RCC 7860 (cell line): ENCODE measurements at regions not wholly inside any gene's neighbourhood (a gene's known extent, or its start where the extent isn't known, plus 50 kb on each side); places are given as distances from the start of the nearest gene placed in this dataset.
A peak's percentile ranks its signal among the peaks of the same experiment; 100 is the strongest.

Source experiments
- DNase-seq: peaks from one replicate; pipeline ENCODE4 v3.0.0-alpha.2; 2015; ENCODE audit warnings: low spot score
- FAIRE-seq: peaks from 2 replicates; lab custom pipeline; 2012; peaks lifted over from hg19 to GRCh38; lab: Jason Lieb, UNC

DNA sequence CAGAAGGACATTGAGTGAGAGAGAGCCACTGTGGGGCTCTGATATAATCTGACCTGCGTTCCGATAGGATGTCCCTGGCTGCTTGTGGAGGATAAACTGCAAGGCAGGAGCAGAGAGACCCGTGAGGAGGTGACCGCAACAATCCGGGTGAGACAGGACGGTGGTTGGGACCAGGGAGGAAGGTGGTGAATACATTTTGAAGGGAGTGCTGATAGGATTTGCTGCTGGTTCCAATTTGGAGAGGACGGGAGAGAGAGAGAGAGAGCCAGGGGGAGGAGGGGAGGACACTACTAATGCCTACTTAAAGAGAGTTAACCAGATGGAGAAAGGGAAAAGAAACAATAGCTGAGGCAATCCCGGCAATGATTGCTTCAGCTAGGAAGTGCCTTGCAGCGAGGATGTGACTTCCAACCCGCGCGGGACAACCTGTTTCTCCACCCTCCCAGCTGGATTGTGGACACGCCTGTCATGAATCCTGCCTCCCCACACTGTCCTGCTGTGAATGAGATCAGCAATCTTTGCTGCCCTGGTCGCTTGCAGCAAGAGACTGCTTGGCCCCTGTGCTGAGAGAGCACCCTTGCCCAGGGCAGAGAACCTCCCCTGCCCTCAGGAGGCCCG, 199.0 kb upstream of the KCNG1 start:
- FAIRE-seq = no peak
- no peak for DNase-seq

DNA sequence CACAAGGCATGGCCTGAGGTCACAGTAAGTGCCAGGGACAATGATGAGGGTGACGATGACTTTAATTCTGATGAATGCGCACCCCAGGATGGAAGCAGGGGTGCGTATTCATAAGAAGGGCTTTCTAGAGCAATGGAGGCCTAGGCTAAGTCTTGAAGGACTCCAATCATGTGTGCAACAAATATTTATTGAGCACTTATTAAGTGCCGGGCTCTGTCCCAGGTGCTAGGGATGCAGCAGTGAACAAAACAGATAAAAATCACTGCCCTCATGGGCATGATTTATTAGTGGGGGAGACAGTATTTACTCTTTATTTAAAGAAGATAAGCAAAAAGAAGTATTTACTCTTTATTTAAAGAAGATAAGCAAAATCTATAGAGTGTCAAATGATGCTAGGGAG, 198.2 kb upstream of the KCNG1 start:
- no peak for FAIRE-seq
- no peak for DNase-seq

DNA sequence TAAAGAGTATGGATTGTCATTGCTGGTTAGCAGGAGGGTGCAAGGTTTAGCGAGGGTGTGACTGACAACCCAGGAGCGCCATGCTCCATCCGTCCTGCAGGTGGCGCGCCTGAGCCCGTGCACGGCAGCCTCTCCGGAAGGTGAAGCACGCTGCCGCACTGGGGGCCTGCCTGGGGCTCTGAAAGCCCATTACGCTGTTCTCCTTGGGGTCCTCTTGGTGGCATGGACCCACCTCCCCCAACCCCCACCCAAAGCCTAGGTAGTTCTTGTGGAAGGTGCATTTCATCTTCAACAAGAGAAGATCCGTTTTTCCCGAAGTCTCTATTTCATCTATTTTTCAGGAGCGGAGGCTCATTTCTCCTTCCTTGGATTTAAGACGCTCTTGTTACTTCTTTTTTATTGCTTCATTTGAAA, 197.4 kb upstream of the KCNG1 start:
- DNase-seq (no peak), FAIRE-seq (no peak)

DNA sequence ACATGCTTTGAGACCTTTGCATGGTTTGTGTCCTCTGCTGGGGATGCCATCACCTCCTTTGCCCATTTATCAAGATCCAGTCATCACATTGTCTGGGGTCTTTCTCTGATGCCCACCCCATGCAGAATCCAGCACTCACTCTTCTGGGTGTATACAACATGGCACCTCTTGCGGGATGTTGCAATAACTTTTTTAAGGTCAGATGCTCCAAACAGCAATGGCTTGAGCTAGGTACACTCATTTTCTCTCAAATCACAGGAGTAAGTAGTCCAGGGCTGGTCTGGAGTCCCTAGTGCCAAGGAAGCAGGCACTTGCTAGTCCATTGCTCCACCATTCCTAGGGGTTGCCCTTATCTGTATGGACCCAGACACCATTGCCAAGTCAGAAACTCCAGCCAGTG, 196.6 kb upstream of the KCNG1 start:
- no peak for FAIRE-seq
- no peak for DNase-seq

DNA sequence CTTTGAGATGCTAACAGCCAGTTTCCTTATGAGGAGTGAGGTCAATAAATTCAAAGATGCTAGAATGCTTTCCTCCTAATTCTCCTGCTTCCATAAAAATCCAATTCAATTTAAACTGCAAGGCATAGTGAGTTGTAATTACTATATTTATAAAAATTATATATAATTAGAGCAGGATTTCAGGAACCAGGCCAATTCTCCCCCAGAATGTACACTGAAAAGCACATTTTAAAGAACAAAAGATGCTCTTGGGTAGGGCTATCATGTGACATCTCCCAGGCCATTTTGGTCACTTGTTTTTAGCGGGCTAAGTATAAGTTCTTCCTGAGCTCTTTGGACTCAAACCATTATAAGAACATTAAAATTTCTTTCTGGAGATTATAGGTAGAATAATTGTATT, 195.7 kb upstream of the KCNG1 start:
- DNase-seq (no peak), FAIRE-seq (no peak)

DNA sequence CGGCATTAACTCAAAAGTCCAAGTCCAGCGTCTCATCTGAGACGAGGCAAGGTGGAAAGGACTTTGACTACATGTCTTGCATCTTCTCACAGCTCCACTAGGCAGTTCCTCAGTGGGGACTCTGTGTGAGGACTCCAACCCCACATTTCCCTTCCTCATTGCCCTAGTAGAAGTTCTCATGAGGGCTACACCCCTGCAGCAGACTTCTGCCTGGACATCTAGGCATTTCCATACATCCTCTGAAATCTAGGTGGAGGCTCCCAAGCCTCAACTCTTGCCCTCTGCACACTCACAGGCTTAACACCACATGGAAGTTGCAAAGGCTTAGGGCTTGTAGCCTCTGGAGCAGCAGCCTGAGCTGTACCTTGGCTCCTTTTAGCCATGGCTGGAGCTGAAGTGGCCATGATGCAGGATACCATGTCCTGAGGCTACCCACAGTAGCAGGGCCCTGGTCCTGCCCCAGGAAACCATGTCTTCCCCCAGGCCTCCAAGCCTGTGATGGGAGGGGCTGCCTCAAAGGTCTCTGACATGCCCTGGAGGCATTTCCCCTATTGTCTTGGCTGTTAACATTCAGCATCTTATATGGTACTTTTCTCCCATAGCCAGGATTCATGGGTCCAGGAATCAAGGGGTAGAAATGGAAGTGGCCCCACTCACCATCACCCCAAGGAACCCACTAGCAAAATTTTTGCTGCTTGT, 194.6 kb upstream of the KCNG1 start:
- FAIRE-seq (no peak), DNase-seq (no peak)

DNA sequence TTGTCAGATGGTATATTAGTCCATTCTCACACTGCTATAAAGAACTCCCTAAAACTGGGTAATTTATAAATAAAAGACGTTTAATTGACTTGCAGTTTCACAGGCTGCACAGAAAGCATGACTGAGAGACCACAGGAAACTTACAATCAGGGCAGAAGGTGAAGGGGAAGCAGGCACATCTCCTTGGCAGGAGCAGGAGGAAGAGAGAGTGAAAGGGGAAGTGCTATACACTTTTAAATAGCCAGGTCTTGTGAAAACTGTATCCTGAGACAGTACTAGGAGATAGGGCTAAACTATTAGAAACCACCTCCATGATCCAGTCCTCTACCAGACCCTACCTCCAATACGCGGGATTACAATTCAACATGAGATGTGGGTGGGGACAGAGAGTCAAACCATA, 193.9 kb upstream of the KCNG1 start:
- DNase-seq (no peak), FAIRE-seq (no peak)

DNA sequence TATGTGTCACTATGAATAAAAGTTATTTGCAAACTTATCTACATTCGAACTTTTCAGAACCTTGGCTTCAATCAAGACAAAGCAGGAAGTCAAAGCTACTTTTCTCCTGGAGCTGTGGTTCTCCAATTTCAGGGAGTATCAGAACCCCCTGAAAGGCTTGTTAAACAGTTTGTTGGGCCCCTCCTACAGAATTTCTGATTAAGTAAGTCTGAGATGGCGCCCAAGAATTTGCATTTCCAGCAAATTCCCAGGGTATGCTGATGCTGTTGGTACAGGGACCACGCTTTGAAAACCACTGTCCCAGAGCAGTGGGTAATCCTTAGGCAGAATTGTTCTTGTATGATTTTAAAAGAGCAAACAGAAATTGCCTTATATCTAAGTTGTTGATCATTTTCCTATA, 189.9 kb upstream of the KCNG1 start:
- FAIRE-seq (no peak), DNase-seq (no peak)

DNA sequence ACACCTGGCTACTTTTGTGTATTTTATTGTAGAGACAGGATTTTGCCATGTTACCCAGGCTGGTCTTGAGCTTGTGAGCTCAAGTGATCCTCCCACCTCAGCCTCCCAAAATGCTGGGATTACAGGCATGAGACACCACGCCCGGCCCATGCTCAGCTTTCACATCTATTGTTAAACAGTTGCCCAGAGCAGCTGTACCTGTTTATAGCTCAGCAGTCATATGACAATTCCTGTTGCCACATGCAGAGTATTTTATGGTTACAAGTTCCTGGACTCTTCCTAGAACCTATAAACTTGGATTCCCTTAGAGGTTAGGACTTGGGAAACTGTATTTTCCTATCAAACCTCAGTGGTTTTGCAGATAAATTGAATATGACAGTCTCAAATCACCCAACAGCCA, 188.3 kb upstream of the KCNG1 start:
- FAIRE-seq (no peak), DNase-seq (no peak)

DNA sequence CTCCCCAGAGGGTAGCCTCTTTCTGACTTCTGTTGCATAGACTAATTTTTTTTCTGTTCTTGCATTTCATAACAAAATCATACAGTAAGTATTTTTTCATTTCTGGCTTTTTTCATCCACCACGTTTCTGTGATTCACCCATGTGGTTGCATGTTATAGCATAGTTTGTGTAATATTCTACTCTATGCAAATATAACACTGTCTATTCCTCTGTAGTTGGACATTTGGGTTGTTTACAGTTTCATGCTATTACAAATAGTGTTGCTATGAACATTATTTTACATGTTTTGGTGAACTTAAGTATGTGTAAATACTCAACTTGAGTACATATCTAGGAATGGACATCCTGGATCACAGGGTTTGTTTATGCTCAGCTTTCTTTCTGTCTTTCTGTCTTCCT, 187.2 kb upstream of the KCNG1 start:
- no peak for FAIRE-seq
- DNase-seq = no peak

DNA sequence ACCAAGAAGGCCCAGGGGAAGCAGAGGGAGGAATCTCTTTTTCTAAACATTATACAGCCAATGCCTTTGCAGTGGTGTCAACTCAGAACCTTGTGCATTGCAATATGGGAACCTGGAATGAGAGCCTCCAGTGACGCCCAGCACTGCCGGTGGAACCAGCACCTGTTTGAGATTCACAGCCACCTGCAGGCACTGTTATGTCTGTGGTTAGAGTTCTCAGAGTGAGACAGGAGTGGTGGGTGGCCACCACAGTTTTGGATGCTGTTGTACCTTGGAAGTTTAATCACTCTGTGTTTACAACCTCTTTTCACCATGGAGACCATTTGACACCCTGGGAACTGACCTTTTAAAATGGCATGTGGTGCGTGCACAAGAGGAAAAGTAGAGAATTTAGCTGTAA, 185.3 kb upstream of the KCNG1 start:
- FAIRE-seq (no peak), DNase-seq (no peak)

DNA sequence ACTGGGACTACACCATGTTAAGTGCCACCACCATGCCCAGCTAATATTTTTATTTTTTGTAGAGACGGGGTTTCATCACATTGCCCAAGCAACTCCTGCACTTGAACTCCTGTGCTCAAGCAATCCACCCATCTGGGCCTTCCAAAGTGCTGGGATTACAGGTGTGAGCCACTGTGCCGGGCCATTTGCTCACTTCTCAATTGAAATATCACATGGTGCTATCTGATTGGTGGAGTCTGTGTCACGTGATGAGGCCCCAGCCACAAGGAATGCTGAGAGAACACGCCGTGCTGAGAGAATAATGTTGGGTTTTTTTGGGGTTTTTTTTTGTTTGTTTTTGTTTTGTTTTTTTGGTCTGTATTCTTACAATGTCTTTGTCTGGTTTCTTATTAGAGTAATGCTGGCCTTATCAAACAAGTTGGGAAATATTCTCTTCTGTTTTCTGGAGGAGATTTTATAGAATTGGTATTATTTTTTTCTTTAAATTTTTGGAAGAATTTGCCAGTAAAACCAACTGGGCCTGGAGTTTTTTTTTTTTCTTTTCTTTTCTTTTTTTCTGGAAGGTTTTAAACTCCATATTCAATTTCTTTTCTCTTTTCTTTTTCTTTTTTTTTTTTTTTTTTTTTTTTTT, 183.2 kb upstream of the KCNG1 start:
- no peak for DNase-seq
- FAIRE-seq = no peak

DNA sequence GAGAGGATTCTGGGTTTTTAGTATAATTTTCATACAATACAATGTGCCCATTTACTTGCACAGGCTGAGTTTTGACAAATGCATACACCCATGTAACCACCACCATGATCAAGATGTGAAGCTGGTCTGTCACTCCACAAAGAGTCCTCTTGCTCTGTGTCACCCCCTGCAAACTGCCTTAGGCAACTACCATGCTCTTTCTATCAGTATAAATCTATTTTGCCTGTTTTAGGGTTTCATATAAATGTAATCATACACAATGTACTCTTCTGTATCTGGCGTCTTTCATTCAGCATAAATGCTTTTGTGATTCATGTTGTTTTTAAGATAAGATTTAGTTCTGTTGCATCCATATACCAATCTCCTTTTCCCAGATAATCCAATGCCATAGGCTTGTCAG, 181.9 kb upstream of the KCNG1 start:
- FAIRE-seq (no peak), DNase-seq (no peak)

DNA sequence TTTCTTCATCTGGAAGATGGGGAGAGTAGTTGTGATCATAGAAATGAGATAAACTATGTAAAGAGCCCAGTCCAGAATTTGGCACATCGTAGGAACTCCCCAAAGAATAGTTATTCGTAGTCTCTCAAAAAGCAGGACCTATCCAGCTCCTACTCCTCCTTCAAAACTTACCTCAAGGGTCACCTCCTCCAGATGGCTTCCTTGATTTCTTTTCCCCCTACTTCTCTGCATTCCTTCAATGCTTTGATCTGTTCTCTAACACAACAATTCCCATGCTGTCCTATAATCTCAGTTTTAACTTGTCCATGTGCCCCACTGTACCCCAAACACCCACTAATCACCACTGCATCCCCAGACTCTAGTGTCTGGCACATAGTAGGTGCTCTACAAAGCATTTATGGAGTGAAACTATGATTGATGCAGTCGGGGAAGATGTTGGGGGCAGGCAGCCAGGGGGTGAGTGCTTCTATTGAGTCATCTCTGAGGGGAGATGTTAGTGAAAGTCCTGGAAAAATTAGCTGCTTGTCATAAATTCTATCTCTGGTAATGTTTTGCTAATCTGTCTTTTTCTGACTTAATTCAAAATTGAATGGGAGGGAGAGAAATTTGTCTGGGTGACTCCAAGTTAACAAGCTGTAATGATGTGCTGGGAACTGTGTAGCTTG, 181.3 kb upstream of the KCNG1 start:
- no peak for FAIRE-seq

DNA sequence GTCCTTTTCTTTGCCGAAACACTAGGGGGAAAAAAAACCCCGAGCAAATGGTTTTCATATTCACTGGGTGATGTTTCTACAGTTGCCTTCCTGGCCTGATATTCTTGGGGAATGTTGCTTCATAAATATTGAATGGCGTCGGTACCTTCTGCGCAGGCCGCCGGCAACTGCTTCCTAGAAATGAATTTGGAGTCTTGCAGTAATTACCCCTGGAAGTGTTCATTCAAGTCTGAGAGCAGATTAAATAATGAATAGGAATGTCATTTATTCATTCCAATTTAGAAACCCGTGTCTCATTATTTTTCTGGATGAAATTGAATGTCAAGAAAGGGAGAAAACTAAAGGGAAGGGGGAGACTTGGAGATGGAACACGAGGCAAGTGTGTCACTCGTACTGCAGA, 179.4 kb upstream of the KCNG1 start:
- FAIRE-seq = no peak
- DNase-seq = no peak

More for the DNA sequence above, 181.3 kb upstream of the KCNG1 start:
- no peak for DNase-seq

DNA sequence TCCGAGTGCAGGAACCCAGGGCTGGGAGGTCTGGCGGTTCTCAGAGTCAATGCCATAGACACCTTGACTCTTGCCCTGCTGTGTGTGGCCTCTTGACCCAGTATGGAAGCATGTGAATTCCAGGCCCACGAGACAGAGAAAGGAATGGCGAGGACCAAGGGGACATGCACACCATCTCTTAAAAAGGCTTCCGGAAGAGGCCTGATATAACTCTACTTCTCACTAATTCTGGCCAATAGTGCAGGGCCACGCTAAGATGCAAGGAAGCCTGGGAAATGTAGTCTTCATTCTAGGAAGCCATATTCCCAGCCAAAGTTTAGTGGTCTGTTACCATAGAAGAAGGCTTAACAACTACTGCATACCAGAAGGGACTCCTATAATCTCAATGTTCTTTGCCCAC, 177.0 kb upstream of the KCNG1 start:
- no peak for DNase-seq
- FAIRE-seq = no peak

DNA sequence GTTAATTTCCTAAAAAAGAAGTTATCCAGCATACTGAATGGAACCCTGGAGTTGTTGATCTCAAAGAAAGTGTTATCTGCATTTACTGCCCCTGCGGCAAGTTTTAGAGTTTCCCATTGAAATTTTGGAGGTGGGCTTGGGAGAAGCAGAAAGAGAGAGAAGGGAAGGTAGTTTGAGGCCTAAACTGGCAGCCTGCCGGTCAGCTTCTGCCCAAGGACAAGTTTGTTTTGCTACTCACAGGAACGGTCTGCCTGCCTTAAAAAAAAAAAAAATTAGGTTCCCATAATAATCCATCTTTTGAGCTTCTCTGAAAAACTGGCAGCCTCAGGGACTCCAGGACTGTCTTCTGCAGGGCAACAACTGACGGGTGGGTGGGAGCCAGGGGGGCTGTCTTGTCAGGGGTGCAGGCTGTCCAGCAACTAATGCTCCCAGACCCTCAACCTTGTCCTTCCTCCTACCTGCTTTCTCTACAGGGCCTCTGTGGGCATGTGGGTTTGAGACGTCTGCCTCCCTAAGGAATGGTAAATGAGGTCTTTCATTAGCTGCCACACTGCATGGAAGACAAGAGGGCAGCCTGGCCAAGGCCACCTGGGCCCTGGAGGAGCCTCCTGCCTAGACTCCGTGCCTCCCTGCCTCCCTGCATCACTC, 176.1 kb upstream of the KCNG1 start:
- no peak for DNase-seq
- FAIRE-seq = no peak

DNA sequence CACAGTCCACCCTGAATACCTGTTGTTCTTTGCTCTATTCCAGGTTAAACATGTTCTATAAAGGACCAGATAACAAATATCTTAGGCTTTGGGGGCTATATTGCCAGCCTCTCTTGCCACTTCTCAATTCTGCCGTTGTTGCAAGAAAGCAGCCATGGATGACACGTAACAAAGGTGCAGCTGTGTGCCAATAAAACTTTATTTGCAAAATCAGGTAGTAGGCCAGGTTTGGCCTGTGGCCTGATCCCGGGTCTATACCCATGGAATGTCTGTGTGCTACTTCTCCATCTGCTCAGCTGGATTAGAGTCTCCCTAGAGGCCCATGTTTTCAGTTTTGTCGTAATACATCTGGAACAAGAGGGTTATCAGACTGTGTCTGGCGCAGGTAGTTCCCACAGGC, 175.3 kb upstream of the KCNG1 start:
- DNase-seq (no peak), FAIRE-seq (no peak)

DNA sequence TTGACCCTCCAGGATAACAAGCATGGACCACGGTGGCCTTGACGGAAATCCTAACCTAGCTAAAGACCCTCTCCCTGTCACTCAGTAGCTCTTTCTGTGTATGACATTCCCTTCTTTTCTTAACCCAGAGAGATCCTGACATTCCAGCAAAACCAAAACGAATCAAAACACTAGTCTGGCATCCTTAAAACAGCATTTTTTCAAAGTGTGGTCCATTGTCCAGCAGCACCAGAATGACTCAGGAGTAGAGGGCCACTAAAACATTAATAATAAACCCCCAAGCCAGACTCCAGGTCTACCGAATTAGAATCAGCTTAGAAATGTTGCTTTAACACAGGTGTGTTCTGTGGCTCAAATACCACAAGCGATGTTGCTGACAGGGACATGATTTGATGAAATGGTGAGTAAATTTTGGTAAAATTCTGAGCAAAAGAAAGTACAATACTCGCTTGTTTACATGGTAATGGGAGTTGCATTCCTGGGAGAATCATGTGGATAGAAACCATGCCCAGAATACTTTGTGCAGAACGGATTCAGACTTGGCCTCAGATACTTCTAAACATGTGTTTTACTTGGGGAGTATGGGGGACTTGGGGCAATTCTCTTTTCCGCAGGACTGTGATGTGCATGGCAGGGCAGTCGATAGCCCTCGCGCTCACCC, 174.2 kb upstream of the KCNG1 start:
- DNase-seq = no peak
- no peak for FAIRE-seq

DNA sequence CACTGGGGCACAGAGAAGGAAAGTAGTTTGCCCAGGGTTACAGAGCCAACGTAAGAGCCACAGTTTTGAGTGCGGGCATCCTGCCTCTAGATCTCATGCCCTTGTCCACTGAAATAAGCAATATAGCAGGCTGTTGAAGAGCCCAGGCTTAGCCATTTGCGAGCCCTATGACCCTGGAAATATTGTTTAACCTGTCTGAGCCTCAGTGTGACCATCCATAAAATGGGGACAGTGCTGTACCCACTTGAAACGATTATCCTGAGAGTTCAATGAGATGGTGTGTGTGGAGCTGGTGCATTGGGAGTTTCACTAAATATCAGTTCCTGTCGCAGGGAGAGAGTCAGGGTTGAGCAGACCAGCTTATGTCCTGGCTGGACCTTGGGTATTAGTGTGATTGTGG, 173.1 kb upstream of the KCNG1 start:
- no peak for FAIRE-seq

DNA sequence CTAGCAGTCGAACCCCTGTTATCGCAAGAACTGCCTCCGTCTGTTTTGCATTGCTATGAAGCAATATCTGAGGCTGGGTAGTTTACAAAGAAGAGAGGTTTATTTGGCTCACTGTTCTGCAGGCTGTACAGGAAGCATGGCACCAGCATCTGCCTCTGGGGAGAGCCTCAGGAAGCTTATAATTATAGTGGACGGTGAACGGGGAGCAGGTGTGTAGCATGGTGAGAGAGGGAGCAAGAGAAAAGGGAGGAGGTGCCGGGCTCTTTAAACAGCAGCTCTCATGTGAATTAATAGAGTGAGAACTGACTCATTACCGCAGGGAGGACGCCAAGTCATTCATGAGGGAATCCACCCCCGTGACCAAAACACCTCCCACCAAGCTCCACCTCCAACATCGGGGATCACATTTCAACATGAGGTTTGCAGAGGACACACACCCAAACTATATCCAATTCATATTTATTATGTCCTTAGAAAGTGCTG, 172.6 kb upstream of the KCNG1 start:
- DNase-seq (peak; percentile 36), FAIRE-seq (peak; percentile 14)

More for the DNA sequence above, 173.1 kb upstream of the KCNG1 start:
- DNase-seq = no peak
